ENCODE measurements at regions not wholly inside any gene's neighbourhood (a gene's known extent, or its start where the extent isn't known, plus 50 kb on each side); places are given as distances from the start of the nearest gene placed in this dataset.

- no peak for DNase-seq
- no peak overlapping the region for H2AFZ ChIP-seq (ENCODE audit: low read depth, low read length)
These were observed 399.8 kb downstream of the PLPP3 start for GRCh38 chr1:56179543-56179942.

GRCh38 chr1:56175211-56175610, 404.2 kb downstream of the PLPP3 start:
- H2AFZ ChIP-seq (ENCODE audit: low read depth, low read length) = no peak overlapping the region
- H3K27me3 ChIP-seq (ENCODE audit: control insufficient read depth in 1 of 2, insufficient read depth in 1 of 2, low read length in 2 of 2) = no peaks in the 10 kb centered on the region
- no peak overlapping the region for H3K4ac ChIP-seq (ENCODE audit: low read depth in 1 of 2, low read length in 2 of 2)
- H3K4me2 ChIP-seq (ENCODE audit: low read length, poor library complexity, severe bottlenecking) = no peak overlapping the region
- no peaks in the 10 kb centered on the region for H3K79me1 ChIP-seq (replicated peaks; ENCODE audit: low read length, poor library complexity, severe bottlenecking)
- H2BK15ac ChIP-seq (ENCODE audit: low read depth, poor library complexity, severe bottlenecking) = no peak overlapping the region
- no peak overlapping the region for H3K23ac ChIP-seq (ENCODE audit: low read length in 2 of 2)
- DNase-seq = no peak
- H3K4me3 ChIP-seq (ENCODE audit: insufficient read depth in 1 of 2, low read depth in 1 of 2, low read length in 2 of 2) = no peak overlapping the region
- 81% methylated on average over 3 of the region's 3 CpGs for WGBS
- H4K91ac ChIP-seq (ENCODE audit: low read length) = no peak overlapping the region
- no peaks in the 10 kb centered on the region for H3K9me3 ChIP-seq (ENCODE audit: control insufficient read depth, low read length)
- H2BK120ac ChIP-seq (ENCODE audit: low read depth, low read length) = no peak overlapping the region
- no peak overlapping the region for H3K18ac ChIP-seq (ENCODE audit: low read depth in 1 of 2, low read length in 2 of 2)
- H2BK5ac ChIP-seq (ENCODE audit: low read depth, low read length, poor library complexity, severe bottlenecking) = no peak overlapping the region
- H2BK12ac ChIP-seq (ENCODE audit: low read length in 2 of 2) = no peak overlapping the region
- H2AK5ac ChIP-seq (ENCODE audit: low read length, severe bottlenecking) = no peak overlapping the region
- no peak overlapping the region for H3K9ac ChIP-seq (ENCODE audit: low read length)
- no peak overlapping the region for H3K14ac ChIP-seq (ENCODE audit: low read length in 2 of 2)
- H3K36me3 ChIP-seq (ENCODE audit: control insufficient read depth in 1 of 2, insufficient read depth in 2 of 2, low read depth in 1 of 2, low read length in 2 of 2) = no peaks in the 10 kb centered on the region
- peaks cover 2% of the 10 kb centered on the region for H3K4me1 ChIP-seq (ENCODE audit: control insufficient read depth, insufficient read depth, low read depth, low read length)
- H4K8ac ChIP-seq (ENCODE audit: low read length) = no peak overlapping the region
- no peak overlapping the region for H3K27ac ChIP-seq (ENCODE audit: low read length, poor library complexity, severe bottlenecking)

More at GRCh38 chr1:56179543-56179942, 399.8 kb downstream of the PLPP3 start:
- Histone ChIP-seq H3K23ac (ENCODE audit: low read length in 2 of 2) (no peak overlapping the region), H3K79me1 (replicated peaks; ENCODE audit: low read length, poor library complexity, severe bottlenecking) (no peaks in the 10 kb centered on the region), H2BK15ac (ENCODE audit: low read depth, poor library complexity, severe bottlenecking) (no peak overlapping the region), H3K36me3 (ENCODE audit: control insufficient read depth in 1 of 2, insufficient read depth in 2 of 2, low read depth in 1 of 2, low read length in 2 of 2) (no peaks in the 10 kb centered on the region), H4K91ac (ENCODE audit: low read length) (no peak overlapping the region), H3K18ac (ENCODE audit: low read depth in 1 of 2, low read length in 2 of 2) (no peak overlapping the region), H2AK5ac (ENCODE audit: low read length, severe bottlenecking) (no peak overlapping the region), H2BK5ac (ENCODE audit: low read depth, low read length, poor library complexity, severe bottlenecking) (no peak overlapping the region), H4K8ac (ENCODE audit: low read length) (no peak overlapping the region), H3K4me3 (ENCODE audit: insufficient read depth in 1 of 2, low read depth in 1 of 2, low read length in 2 of 2) (no peak overlapping the region), H3K4me2 (ENCODE audit: low read length, poor library complexity, severe bottlenecking) (no peak overlapping the region), H2BK12ac (ENCODE audit: low read length in 2 of 2) (no peak overlapping the region), H3K27ac (ENCODE audit: low read length, poor library complexity, severe bottlenecking) (no peak overlapping the region), H3K4me1 (ENCODE audit: control insufficient read depth, insufficient read depth, low read depth, low read length) (no peaks in the 10 kb centered on the region), H3K27me3 (ENCODE audit: control insufficient read depth in 1 of 2, insufficient read depth in 1 of 2, low read length in 2 of 2) (no peaks in the 10 kb centered on the region), H3K9me3 (ENCODE audit: control insufficient read depth, low read length) (no peaks in the 10 kb centered on the region), H3K14ac (ENCODE audit: low read length in 2 of 2) (no peak overlapping the region), H3K9ac (ENCODE audit: low read length) (peak overlapping the region; percentile 86), H2BK120ac (ENCODE audit: low read depth, low read length) (no peak overlapping the region), H3K4ac (ENCODE audit: low read depth in 1 of 2, low read length in 2 of 2) (no peak overlapping the region)
- 87% methylated on average over 1 of the region's 1 CpG for WGBS

- no peak for DNase-seq
- H2BK12ac ChIP-seq (ENCODE audit: low read length in 2 of 2) = no peak overlapping the region
- no peak overlapping the region for H2BK5ac ChIP-seq (ENCODE audit: low read depth, low read length, poor library complexity, severe bottlenecking)
- no peak overlapping the region for H3K4ac ChIP-seq (ENCODE audit: low read depth in 1 of 2, low read length in 2 of 2)
- no peak overlapping the region for H2AFZ ChIP-seq (ENCODE audit: low read depth, low read length)
- H3K4me3 ChIP-seq (ENCODE audit: insufficient read depth in 1 of 2, low read depth in 1 of 2, low read length in 2 of 2) = no peak overlapping the region
- H3K27me3 ChIP-seq (ENCODE audit: control insufficient read depth in 1 of 2, insufficient read depth in 1 of 2, low read length in 2 of 2) = no peaks in the 10 kb centered on the region
- H4K8ac ChIP-seq (ENCODE audit: low read length) = no peak overlapping the region
- peaks cover 2% of the 10 kb centered on the region for H3K4me1 ChIP-seq (ENCODE audit: control insufficient read depth, insufficient read depth, low read depth, low read length)
- H3K23ac ChIP-seq (ENCODE audit: low read length in 2 of 2) = no peak overlapping the region
- no peak overlapping the region for H3K4me2 ChIP-seq (ENCODE audit: low read length, poor library complexity, severe bottlenecking)
- H3K9me3 ChIP-seq (ENCODE audit: control insufficient read depth, low read length) = no peaks in the 10 kb centered on the region
- 77% methylated on average over 1 of the region's 1 CpG for WGBS
- no peak overlapping the region for H3K18ac ChIP-seq (ENCODE audit: low read depth in 1 of 2, low read length in 2 of 2)
- no peak overlapping the region for H3K14ac ChIP-seq (ENCODE audit: low read length in 2 of 2)
- no peak overlapping the region for H3K27ac ChIP-seq (ENCODE audit: low read length, poor library complexity, severe bottlenecking)
- no peaks in the 10 kb centered on the region for H3K79me1 ChIP-seq (replicated peaks; ENCODE audit: low read length, poor library complexity, severe bottlenecking)
- H2BK120ac ChIP-seq (ENCODE audit: low read depth, low read length) = no peak overlapping the region
- no peak overlapping the region for H2AK5ac ChIP-seq (ENCODE audit: low read length, severe bottlenecking)
- H3K9ac ChIP-seq (ENCODE audit: low read length) = no peak overlapping the region
- no peaks in the 10 kb centered on the region for H3K36me3 ChIP-seq (ENCODE audit: control insufficient read depth in 1 of 2, insufficient read depth in 2 of 2, low read depth in 1 of 2, low read length in 2 of 2)
- no peak overlapping the region for H4K91ac ChIP-seq (ENCODE audit: low read length)
- H2BK15ac ChIP-seq (ENCODE audit: low read depth, poor library complexity, severe bottlenecking) = no peak overlapping the region
These were observed 405.0 kb downstream of the PLPP3 start for GRCh38 chr1:56174176-56174885.

- no peak for DNase-seq
- H2BK120ac ChIP-seq (ENCODE audit: low read depth, low read length) = no peak overlapping the region
- WGBS = no CpG with 5 or more reads among the region's 1 CpG
- no peaks in the 10 kb centered on the region for H3K36me3 ChIP-seq (ENCODE audit: control insufficient read depth in 1 of 2, insufficient read depth in 2 of 2, low read depth in 1 of 2, low read length in 2 of 2)
- no peak overlapping the region for H2AK5ac ChIP-seq (ENCODE audit: low read length, severe bottlenecking)
- peaks cover 2% of the 10 kb centered on the region for H3K4me1 ChIP-seq (ENCODE audit: control insufficient read depth, insufficient read depth, low read depth, low read length)
- no peak overlapping the region for H2BK5ac ChIP-seq (ENCODE audit: low read depth, low read length, poor library complexity, severe bottlenecking)
- H3K9me3 ChIP-seq (ENCODE audit: control insufficient read depth, low read length) = no peaks in the 10 kb centered on the region
- H3K4ac ChIP-seq (ENCODE audit: low read depth in 1 of 2, low read length in 2 of 2) = no peak overlapping the region
- H3K18ac ChIP-seq (ENCODE audit: low read depth in 1 of 2, low read length in 2 of 2) = no peak overlapping the region
- H3K23ac ChIP-seq (ENCODE audit: low read length in 2 of 2) = no peak overlapping the region
- H4K91ac ChIP-seq (ENCODE audit: low read length) = no peak overlapping the region
- no peak overlapping the region for H3K4me2 ChIP-seq (ENCODE audit: low read length, poor library complexity, severe bottlenecking)
- no peak overlapping the region for H2BK15ac ChIP-seq (ENCODE audit: low read depth, poor library complexity, severe bottlenecking)
- no peaks in the 10 kb centered on the region for H3K27me3 ChIP-seq (ENCODE audit: control insufficient read depth in 1 of 2, insufficient read depth in 1 of 2, low read length in 2 of 2)
- no peaks in the 10 kb centered on the region for H3K79me1 ChIP-seq (replicated peaks; ENCODE audit: low read length, poor library complexity, severe bottlenecking)
- no peak overlapping the region for H4K8ac ChIP-seq (ENCODE audit: low read length)
- no peak overlapping the region for H3K27ac ChIP-seq (ENCODE audit: low read length, poor library complexity, severe bottlenecking)
- no peak overlapping the region for H3K4me3 ChIP-seq (ENCODE audit: insufficient read depth in 1 of 2, low read depth in 1 of 2, low read length in 2 of 2)
- no peak overlapping the region for H2AFZ ChIP-seq (ENCODE audit: low read depth, low read length)
- H2BK12ac ChIP-seq (ENCODE audit: low read length in 2 of 2) = no peak overlapping the region
- H3K9ac ChIP-seq (ENCODE audit: low read length) = no peak overlapping the region
- no peak overlapping the region for H3K14ac ChIP-seq (ENCODE audit: low read length in 2 of 2)
These were observed 405.6 kb downstream of the PLPP3 start for GRCh38 chr1:56173736-56174135.
